NCI-H2196 treated with DMSO at 0.1 percent for 48 hours (cell line): ENCODE measurements at regions not wholly inside any gene's neighbourhood (a gene's known extent, or its start where the extent isn't known, plus 50 kb on each side); places are given as distances from the start of the nearest gene placed in this dataset.
"Not testable (repeated sequence)": the region's sequence is repeated elsewhere in the genome, so short reads cannot be mapped to it uniquely, and the experiment has no call there.

ENCODE experiments used
- DNase-seq: peaks from one replicate; lab custom pipeline; 2025; ENCODE audit not compliant: unreplicated experiment; lab: John Stamatoyannopoulos, UW

DNA sequence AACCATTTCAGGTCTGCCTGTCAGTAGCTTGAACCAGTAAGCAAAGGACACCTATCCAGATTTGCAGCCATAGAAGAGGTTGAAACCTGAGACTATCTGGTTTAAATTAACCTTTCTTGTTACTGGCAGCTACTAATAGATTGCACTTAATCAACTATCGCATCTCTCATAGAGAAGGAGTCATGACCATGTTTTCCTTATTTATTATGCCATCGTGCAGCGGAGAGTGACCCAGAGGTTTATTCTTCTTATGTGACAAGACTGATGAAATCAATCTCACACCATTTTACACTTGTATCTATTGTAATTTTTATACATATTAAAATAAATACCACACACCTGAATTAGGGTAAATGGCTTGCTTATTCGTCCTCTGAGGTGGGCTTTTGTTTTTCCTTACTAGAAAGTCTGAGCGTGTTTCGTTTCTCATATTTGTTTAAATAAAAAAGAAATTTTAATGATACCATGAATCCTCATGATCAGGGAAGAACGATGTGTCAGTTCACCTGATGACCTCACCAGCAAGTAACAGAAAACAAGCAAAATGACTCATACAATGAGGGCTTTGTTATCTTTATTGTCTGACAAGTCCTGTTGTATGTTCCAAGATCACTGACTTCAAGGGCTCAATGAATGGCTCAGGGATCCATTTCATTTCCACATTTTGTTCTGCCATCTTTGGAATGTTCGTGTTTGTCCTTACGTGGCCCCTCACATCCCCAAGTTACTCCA is 379.5 kb upstream of the DPH6 start:
- no peak for DNase-seq

DNA sequence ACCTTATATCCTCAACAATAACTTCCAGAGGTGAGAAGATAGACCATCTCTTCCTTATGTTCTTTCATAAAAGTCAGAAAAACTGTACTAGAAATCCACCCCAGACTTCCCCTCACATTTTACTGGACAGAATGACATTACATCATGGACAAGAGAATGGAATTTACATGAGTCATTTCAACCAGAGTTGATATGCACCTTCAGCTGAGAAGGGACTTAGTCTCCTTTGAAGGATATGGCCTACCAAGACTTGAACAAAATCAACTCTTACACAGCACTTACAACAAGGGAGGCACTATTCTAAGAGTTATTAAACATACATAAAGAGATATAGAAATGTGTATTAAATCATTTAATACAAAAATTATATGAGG is 380.0 kb upstream of the DPH6 start:
- no peak for DNase-seq

GRCh38 chr15:35928847-35929246 is 382.9 kb upstream of the DPH6 start:
- no peak for DNase-seq

DNA sequence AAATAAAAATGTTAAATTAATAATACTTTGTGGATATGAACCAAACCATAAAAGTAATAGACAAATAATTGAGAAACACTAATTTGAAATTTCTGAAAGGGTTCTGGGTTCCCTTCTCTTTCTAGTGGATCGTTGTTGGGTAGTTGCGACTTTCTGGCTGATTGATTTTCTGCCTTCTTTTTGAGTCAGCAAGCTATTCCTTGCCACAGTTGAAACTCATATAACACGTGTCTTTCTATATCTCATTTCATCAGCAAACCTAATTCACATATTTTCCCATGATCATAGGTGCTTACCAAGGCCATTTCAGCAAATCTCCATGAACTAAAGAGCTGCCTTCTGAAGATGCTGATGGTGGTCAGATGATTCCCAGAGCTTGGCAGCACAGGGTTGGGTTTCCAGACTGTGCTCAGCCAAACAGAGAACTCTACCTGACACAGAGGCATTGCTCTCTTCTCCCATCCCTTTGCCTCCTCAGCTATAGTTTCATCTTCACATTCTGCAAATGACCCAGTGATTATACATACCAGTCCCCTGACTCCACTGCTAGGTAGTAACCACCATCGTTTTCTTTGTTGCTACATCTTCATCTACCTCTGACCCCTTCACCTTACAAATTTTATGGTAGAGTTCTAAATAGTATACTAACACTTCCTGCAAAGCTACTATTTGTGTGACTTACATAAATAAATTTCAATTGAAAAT is 383.9 kb upstream of the DPH6 start:
- DNase-seq = no peak

DNA sequence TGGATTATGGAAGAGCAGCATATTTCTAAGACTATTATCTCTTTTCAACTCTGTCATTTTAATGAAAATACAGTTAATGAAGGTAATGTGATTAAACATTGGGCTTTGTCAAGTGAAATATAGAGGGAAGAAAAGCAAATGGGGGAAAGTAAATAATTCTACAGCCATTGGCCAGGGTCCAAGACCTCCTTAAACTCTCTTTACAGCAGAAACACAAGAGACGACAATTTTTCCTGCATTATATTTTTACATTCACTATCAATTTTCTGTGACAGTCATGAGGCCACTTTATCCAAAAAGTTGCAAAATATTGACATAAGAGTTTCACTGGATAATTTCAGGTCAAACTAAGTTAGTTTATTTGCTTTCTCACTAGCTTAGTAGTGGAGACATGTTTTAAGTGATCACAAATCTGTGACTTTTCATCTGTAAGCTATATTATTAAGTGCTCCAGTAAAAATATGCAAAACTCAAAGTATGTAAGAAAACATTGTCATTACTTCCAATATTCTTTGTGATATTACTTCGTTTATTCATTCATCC is 385.9 kb upstream of the DPH6 start:
- DNase-seq = no peak

GRCh38 chr15:35932531-35932930 is 386.6 kb upstream of the DPH6 start:
- DNase-seq = no peak

DNA sequence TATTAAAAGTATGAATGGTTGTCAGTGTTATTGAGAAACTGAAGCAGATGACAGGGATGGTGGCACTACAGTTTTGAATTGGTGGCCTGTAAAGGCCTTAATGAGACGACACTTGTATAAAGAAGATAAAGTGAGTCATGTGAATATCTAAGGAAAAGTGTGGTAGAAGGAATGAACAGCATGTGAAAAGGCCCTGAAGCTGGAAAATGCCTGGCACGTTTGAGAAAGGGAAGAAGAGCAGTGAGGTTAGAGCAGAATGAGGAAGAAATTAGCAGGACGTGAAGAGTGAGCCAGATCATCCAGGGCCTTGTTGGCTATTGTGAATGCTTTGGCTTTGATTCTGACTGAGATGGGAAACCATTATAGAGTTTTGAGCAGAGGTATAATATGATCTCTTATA is 387.6 kb upstream of the DPH6 start:
- no peak for DNase-seq

DNA sequence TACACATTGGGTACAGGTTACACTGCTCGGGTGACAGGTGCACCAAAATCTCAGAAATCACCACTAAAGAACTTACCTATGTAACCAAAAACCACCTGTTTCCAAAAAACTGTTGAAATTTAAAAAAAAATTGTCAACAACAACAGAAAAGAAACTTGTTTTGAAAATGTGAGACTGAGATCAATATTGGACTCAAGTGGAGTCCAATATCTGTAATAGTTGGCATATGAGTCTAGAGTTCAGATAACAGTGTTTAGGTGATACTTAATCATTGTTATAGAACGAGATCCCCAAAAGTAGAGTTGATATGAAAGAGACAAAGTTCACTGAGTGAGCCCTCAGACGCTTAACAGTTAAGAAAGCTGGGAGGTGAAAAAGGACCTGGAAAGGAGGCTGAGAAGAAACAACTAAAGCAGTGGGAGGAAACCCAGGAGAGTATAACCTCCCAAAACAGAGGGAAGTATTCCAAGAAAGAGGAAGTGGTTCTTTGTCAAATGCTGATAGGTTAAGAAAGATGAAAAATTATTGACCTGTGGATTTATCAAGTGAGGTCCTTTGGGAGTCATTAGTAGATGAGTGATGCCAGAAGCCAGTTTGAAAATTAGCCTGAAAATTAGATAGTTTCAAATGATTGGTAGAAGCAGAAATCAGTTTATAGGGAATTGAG is 388.6 kb upstream of the DPH6 start:
- no peak for DNase-seq

DNA sequence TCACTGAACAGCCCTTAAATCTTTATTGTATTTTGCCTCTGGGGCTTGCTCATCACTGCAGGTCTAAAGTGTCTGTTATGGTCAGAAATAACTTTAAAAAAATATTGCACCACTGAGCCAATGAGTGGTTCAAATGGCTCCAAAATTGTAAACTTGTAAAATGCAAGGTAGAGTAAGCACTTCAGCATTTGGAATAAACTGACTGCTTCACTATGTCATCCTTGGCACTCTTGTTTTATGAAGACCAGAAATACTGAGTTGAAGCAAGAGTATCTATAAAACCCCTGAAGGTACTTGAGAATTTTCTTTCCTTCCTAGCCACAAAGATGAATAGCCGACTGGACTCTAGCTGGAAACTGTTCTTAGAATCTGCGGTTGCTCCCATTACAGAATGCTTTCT is 390.3 kb upstream of the DPH6 start:
- DNase-seq = no peak

DNA sequence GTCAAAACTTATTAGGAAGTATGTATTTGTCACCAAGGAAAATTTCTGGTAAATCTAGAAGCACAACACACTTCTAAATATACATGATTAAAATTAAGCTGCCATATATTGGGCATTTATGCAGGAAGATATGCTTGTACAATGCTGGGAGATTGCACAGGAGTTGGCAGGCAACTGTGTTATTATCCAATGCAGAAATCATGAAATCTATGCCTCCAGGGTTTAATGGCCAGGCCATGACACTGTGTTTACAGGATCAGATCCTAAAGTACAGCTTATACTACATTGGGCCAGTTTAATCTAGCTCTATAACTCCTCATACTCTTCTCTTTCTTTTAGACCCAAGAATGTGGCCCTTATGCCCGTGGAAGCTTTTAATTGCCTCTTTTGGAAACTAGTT is 391.4 kb upstream of the DPH6 start:
- DNase-seq = no peak

DNA sequence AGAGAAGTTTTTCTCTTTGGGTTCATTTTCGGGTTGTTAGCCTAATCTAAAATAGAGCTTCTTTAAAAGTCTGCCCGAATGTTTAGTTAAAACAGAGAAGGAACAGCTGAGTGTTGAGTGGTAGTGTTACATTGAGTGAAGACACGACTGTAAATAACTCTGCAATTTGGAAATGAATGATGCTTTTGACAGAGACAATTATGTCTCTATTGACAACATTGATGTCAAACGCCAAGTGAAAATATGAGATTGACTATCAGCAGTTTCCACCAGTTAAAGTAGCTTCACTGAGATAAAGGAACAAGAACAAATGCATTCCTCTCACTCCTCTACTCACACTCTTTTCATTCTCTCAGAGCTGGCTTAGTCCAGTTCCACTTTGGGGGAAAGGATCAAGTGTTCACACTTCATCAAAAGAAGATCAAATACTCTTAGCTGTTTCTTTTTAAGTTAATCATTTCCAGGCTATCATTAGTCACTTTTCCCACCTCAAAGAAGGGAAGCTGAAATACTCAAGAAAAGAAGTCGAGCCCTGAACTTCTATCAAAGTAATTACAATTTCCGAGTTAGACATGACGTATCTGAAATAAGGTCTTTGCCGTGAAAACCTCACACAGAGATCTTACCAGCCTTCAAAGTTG is 399.1 kb upstream of the DPH6 start:
- no peak for DNase-seq

GRCh38 chr15:35953424-35953823 is 407.5 kb upstream of the DPH6 start:
- no peak for DNase-seq

- DNase-seq = no peak
Measured at GRCh38 chr15:35956056-35956455, 410.1 kb upstream of the DPH6 start.

- no peak for DNase-seq
Measured at GRCh38 chr15:35958021-35958420, 412.1 kb upstream of the DPH6 start.

DNA sequence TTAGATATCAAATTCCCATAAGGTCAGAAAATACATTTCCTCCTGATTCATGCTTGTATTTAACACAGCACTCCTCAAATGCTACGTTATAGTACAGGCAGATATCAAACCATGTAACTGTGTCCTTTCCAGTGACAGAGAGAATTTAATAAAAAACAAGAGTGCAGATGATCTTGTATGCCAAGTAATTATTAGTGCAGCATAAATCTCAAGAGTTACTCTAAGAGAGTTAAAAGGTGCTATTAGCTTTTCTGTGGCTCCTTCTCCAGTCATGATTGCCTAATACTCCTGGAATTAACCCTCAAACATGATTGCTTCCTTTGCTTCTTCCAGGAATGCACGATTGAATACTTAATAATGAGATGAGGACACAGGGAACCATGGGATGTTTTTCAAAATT is 413.0 kb upstream of the DPH6 start:
- DNase-seq = no peak

- no peak for DNase-seq
Measured at GRCh38 chr15:35963326-35963725, 417.4 kb upstream of the DPH6 start.

- DNase-seq = no peak
Measured at GRCh38 chr15:35966781-35967180, 420.8 kb upstream of the DPH6 start.

GRCh38 chr15:35967968-35968367 is 422.0 kb upstream of the DPH6 start:
- DNase-seq = not testable (repeated sequence)

DNA sequence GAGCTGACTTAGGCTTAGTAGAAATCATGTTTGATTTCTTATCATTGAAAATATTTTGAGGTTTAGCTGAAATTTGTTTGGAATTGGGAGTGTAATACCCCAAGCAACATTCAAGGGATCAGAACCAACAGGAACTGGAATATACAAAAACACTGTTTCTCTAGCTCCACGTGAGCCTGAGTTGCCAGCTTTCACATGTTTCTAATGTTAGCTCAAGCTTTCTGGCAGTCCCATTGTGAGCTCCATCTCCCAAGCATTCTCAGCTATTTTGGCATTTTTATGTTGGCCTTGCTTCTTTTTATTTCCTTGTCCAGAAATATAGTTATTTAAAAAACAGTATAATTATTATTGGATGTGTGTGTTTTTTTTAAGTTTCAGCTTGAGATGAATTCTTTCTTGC is 427.1 kb upstream of the DPH6 start:
- no peak for DNase-seq

DNA sequence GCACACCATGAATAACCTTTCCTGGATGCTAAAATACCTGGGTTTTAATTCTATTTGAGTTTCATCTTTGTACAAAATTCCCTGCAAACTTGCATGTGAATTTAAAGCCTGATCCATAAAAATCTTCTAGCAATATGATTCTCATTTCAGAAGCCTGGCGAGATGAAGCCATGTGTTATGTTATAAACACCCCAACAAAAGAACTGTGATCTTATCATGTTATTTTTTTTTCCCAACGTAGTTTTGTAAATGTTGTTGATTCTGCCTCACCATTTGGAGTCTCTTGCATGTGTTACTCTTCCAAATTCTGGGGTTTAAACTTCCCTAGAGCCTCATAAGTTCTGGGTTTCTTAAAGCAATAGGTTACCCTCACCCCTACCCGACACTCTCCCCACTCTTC is 428.1 kb upstream of the DPH6 start:
- no peak for DNase-seq

DNA sequence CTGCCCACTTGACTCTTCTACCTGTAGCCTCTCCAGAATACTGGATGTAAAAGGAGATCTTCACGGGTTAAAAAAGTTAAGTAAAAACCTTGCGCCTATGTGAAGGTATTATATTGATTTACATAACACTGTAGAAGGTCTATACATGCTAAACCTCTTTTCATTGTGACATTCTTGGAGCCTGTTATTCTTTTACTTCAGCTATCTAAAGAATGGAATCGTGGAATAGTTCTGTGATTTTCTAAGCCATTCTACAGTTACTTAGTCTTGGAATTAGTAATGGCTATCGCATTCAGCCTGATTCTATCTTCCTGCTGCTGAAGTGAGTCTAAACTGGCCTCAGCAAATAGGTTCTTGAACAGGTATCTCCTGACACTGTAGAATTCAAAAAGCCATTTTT is 430.0 kb upstream of the DPH6 start:
- no peak for DNase-seq

DNA sequence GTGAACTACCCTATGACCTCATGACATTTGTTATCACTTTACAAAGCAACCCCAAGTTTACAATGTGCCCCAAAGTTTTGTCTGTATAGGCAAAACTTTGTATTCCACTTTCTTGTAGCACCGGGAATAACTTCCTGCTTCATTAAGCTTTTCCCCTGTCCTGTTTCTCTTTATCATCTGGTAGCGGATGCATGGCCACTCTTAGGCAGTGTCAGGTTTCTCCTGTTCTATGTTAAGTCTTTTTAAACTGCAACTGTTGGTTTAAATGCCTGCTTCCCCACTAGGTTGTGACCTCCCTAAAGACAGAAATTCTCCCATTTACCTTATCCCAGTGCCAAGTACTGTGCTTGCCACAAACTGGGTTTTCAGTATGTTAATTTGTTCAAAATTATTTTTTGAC is 433.6 kb upstream of the DPH6 start:
- DNase-seq = no peak
